Stimulated activated naive CD8-positive, alpha-beta T cell treated with anti-CD3 and anti-CD28 coated beads, Interleukin-15, amount 100 ng/mL, for 72 hours (primary cell): ENCODE measurements at regions not wholly inside any gene's neighbourhood (a gene's known extent, or its start where the extent isn't known, plus 50 kb on each side); places are given as distances from the start of the nearest gene placed in this dataset.
"Not testable (repeated sequence)": the region's sequence is repeated elsewhere in the genome, so short reads cannot be mapped to it uniquely, and the experiment has no call there.

Experiments
- ATAC-seq: fragments of 150-1000 bp; cut with Tn5 transposase; 2 replicates; pipeline ENCODE4 v1.10.0; 2021; ENCODE audit warnings: mild to moderate bottlenecking, moderate library complexity
- DNase-seq, 2 donors: peaks; one replicate each; pipeline ENCODE4 v3.0.0; 2021 to 2022
- H3K27ac Mint-ChIP-seq, 2 donors: one replicate each; pipeline ENCODE4 v1.8.0; 2022; ENCODE audit warnings: mild to moderate bottlenecking in 2 of 2, mixed read lengths in 2 of 2, moderate library complexity in 2 of 2
- H3K27me3 Mint-ChIP-seq: one replicate; pipeline ENCODE4 v1.8.0; 2022; ENCODE audit warnings: mixed read lengths
- H3K4me1 Mint-ChIP-seq: one replicate; pipeline ENCODE4 v1.8.0; 2022; ENCODE audit warnings: mild to moderate bottlenecking, mixed read lengths
- H3K4me3 Mint-ChIP-seq, 2 donors: one replicate each; pipeline ENCODE4 v1.8.0; 2022; ENCODE audit warnings: mild to moderate bottlenecking in 2 of 2, mixed read lengths in 2 of 2, moderate library complexity in 1 of 2
- H3K9me3 Mint-ChIP-seq, 2 donors: one replicate each; pipeline ENCODE4 v1.8.0; 2022; ENCODE audit warnings: mixed read lengths in 2 of 2

- H3K27me3 Mint-ChIP-seq, H3K27ac Mint-ChIP-seq, H3K4me3 Mint-ChIP-seq, DNase-seq, ATAC-seq, H3K4me1 Mint-ChIP-seq, H3K9me3 Mint-ChIP-seq: not testable (repeated sequence)
Observed at GRCh38 chrX:63209128-63209527, 142.0 kb downstream of the SPIN4 start.

GRCh38 chrX:63204266-63205074 is 146.7 kb downstream of the SPIN4 start:
- not testable (repeated sequence) for H3K27me3 Mint-ChIP-seq, H3K4me1 Mint-ChIP-seq, DNase-seq, H3K9me3 Mint-ChIP-seq, H3K27ac Mint-ChIP-seq, H3K4me3 Mint-ChIP-seq, ATAC-seq

- not testable (repeated sequence) for H3K9me3 Mint-ChIP-seq, H3K27ac Mint-ChIP-seq, ATAC-seq, H3K27me3 Mint-ChIP-seq, H3K4me1 Mint-ChIP-seq, H3K4me3 Mint-ChIP-seq, DNase-seq
Observed at GRCh38 chrX:63201987-63202386, 149.1 kb downstream of the SPIN4 start.

DNA sequence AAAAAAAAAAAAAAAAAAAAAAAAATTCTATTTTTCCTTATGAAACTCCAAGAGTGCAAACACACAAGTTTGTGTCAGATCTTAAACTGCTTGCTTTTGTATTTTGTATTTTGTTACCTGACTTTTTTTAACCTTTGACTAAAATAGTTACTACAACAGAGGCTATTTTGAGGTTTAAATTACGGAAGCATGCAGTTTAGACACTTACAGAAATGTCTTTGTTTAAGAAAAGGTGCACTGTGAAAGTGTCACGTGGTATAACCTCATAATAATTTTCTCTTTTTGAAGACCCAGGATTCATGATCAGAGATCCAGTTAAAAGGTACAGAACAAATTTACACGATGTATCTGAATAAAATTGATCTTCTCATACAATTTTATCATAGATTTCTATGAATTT is 152.4 kb downstream of the SPIN4 start:
- not testable (repeated sequence) for H3K27me3 Mint-ChIP-seq, ATAC-seq, H3K4me1 Mint-ChIP-seq, H3K27ac Mint-ChIP-seq, H3K4me3 Mint-ChIP-seq, DNase-seq, H3K9me3 Mint-ChIP-seq

DNA sequence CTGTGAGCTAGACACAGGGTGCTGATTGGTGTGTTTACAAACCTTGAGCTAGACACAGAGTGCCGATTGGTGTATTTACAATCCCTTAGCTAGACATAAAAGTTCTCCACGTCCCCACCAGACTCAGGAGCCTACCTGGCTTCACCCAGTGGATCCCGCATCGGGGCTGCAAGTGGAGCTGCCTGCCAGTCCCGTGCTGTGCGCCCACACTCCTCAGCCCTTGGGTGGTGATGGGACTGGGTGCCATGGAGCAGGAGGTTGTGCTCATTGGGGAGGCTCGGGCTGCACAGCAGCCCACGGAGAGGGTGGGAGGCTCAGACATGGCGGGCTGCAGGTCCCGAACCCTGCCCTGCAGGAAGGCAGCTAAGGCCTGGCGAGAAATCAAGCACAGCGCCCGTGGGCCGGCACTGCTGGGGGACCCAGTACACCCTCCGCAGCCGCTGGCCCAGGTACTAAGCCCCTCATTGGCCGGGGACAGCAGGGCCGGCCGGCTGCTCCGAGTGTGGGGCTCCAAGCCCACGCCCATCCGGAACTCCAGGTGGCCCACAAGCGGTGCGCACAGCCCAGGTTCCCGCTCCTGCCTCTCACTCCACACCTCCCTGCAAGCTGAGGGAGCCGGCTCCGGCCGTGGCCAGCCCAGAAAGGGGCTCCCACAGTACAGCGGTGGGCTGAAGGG is 158.6 kb downstream of the SPIN4 start:
- H3K27ac Mint-ChIP-seq, H3K4me1 Mint-ChIP-seq, H3K27me3 Mint-ChIP-seq: not testable (repeated sequence)

DNA sequence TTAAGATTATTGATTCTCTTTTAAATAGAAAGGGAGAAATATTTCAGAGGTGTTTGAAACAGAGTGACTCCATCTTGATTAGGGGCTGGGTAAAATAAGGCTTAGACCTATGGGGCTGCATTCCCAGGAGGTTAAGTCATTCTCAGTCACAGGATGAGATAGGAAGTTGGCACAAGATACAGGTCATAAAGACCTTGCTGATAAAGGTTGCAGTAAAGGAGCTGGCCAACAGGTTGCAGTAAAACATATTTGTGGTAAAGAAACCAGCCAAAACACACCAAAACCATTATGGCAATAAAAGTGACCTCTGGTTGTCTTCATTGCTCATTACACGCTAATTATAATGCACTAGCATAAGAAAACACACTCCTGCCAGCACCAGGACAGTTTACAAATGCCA is 165.0 kb downstream of the SPIN4 start:
- no peak for ATAC-seq
- DNase-seq, result no peak
- H3K27me3 Mint-ChIP-seq, result no peaks in the 10 kb centered on the region
- H3K4me3 Mint-ChIP-seq, result no peak overlapping the region
- H3K9me3 Mint-ChIP-seq, result no peaks in the 10 kb centered on the region
- no peak overlapping the region for H3K27ac Mint-ChIP-seq
- H3K4me1 Mint-ChIP-seq, result no peaks in the 10 kb centered on the region

More for the DNA sequence above, 158.6 kb downstream of the SPIN4 start:
- not testable (repeated sequence) for DNase-seq, H3K4me3 Mint-ChIP-seq, ATAC-seq, H3K9me3 Mint-ChIP-seq

- H3K4me3 Mint-ChIP-seq, H3K27ac Mint-ChIP-seq, DNase-seq, ATAC-seq, H3K27me3 Mint-ChIP-seq, H3K4me1 Mint-ChIP-seq, H3K9me3 Mint-ChIP-seq: not testable (repeated sequence)
Observed at GRCh38 chrX:63179852-63180251, 171.3 kb downstream of the SPIN4 start.

- H3K4me3 Mint-ChIP-seq, H3K27ac Mint-ChIP-seq, H3K4me1 Mint-ChIP-seq, ATAC-seq, H3K27me3 Mint-ChIP-seq, H3K9me3 Mint-ChIP-seq, DNase-seq: not testable (repeated sequence)
Observed at GRCh38 chrX:63176578-63176977, 174.6 kb downstream of the SPIN4 start.

DNA sequence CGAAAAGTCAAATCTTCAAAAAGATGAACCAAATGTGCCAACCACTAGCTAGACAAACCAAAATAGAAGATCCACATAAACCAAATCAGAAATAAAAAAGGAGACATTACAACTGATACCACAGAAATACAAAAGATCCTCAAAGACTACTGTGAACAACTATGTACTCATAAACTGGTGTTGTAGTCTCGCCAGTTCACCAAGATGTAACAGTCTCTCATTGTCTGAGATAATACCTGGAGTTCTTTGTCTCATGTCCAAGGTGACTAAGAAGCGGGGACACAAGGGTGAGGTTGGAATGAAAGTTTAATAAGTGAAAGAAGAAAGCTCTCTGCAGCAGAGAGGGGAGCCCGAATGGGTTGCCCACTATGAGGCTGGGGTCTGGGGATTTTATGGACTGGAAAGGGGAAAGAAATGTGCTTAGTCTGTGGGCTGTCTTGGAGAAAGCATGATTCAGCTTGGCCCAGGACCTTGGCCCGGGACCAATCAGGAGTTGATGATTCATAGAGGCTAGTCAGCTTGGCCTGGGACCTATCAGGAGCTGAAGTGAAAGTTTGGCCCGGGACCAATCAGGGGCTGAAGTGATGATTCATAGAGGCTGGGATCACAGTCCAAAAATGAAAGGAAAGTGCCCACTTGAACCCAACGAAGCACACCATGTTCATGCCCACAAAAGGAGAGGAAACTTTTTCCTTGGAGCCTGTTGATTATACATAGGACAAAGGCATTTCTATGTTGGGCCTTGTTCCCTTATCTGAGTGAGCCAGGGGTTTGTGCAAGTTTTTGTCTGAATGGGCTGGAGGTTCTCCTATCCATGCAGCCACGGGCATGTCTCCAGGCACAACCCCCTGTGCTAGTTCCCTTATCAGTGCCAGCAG is 177.1 kb downstream of the SPIN4 start:
- not testable (repeated sequence) for DNase-seq, ATAC-seq, H3K9me3 Mint-ChIP-seq, H3K27ac Mint-ChIP-seq, H3K27me3 Mint-ChIP-seq, H3K4me1 Mint-ChIP-seq, H3K4me3 Mint-ChIP-seq

GRCh38 chrX:63169416-63169815 is 181.7 kb downstream of the SPIN4 start:
- not testable (repeated sequence) for H3K4me1 Mint-ChIP-seq, DNase-seq, H3K9me3 Mint-ChIP-seq, H3K27me3 Mint-ChIP-seq, H3K4me3 Mint-ChIP-seq, ATAC-seq, H3K27ac Mint-ChIP-seq

DNA sequence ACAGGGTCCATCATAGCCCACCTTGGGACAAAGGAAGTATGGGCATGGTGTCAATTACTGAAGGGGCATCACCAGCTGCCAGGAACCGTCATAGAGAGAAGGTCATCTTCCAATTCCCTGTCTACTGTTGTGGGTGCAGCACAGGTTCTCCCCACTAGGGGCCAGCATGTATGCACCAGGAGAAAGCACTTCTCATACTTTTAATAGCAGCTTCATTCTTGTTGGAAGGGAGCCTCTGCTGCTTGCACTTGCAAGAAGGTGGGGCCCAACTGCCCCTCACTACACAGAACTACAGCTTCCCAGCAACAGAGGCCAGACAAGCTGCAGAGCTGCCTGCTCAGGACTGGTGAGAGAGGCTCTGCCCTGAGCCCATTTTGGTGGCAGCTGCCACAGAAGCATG is 182.2 kb downstream of the SPIN4 start:
- not testable (repeated sequence) for H3K27me3 Mint-ChIP-seq, H3K27ac Mint-ChIP-seq, DNase-seq, H3K4me3 Mint-ChIP-seq, H3K9me3 Mint-ChIP-seq, H3K4me1 Mint-ChIP-seq, ATAC-seq

- H3K4me1 Mint-ChIP-seq, result not testable (repeated sequence)
Observed at GRCh38 chrX:63167002-63167401, 184.1 kb downstream of the SPIN4 start.

DNA sequence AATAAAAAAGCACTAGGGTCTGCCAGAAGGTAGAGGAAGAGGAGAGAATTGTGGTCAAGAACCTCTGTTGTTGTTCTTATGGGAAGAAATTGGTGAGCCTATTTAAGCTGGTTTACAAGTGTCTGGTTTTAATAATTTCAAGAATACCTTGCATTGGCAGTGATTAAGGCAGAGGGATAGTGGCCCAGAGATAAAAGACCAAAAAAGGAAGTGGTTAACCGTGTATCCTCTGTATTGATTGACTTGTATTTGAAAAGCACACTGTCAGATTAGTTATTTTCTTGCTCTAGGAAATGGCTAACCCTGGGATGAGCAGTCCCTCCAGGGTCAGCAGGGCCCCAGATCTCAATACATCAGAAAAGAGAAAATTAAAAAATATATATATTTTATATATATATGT is 190.1 kb downstream of the SPIN4 start:
- H3K9me3 Mint-ChIP-seq, ATAC-seq, H3K4me3 Mint-ChIP-seq, DNase-seq, H3K4me1 Mint-ChIP-seq, H3K27ac Mint-ChIP-seq, H3K27me3 Mint-ChIP-seq: not testable (repeated sequence)

More at GRCh38 chrX:63167002-63167401, 184.1 kb downstream of the SPIN4 start:
- H3K4me3 Mint-ChIP-seq, H3K27me3 Mint-ChIP-seq, ATAC-seq, H3K9me3 Mint-ChIP-seq, H3K27ac Mint-ChIP-seq, DNase-seq: not testable (repeated sequence)

DNA sequence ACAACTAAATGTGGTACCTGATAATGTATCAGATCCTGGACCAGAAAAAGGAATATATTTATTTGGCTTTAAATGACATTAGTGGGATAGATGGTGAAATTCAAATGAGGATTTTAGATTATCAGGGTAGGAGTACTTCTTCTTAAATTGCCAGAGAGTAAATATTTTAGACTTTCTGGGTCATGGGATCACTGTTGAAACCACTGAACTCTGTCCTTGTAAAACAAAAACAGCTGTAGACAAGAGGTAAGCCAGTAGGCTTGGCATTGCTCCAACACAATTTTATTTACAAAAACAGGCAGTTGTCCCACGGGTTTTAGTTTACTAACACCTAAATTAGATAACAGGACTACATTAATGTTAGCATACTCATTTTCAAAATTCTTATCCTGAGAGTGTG is 190.8 kb downstream of the SPIN4 start:
- not testable (repeated sequence) for H3K4me3 Mint-ChIP-seq, H3K27ac Mint-ChIP-seq

DNA sequence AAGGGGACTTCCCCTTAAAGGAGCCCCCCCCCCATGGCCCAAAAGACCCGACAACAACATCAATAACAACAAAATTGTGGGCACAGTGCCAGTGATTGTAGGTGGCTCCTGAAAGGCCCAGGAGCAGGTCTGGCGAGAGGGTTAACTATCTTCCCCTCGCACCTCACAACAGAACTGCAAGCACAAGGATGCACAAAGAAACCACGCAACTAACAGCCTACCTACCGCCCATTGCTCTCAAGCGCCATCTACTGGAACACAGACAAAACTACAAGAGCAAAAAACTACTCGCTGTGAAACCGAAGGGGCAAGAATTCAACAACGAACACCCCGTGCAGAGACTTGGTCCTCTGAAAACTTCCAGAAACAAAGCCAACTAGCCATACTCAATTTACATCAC is 205.6 kb downstream of the SPIN4 start:
- not testable (repeated sequence) for DNase-seq, H3K9me3 Mint-ChIP-seq, H3K4me3 Mint-ChIP-seq, H3K27me3 Mint-ChIP-seq, ATAC-seq, H3K27ac Mint-ChIP-seq, H3K4me1 Mint-ChIP-seq

More for the DNA sequence above, 190.8 kb downstream of the SPIN4 start:
- not testable (repeated sequence) for H3K9me3 Mint-ChIP-seq, DNase-seq, H3K4me1 Mint-ChIP-seq, ATAC-seq, H3K27me3 Mint-ChIP-seq

- not testable (repeated sequence) for H3K9me3 Mint-ChIP-seq, DNase-seq, H3K4me1 Mint-ChIP-seq, H3K27me3 Mint-ChIP-seq, H3K27ac Mint-ChIP-seq, H3K4me3 Mint-ChIP-seq, ATAC-seq
Observed at GRCh38 chrX:63142588-63142987, 208.5 kb downstream of the SPIN4 start.
